ENCODE measurements at regions not wholly inside any gene's neighbourhood (a gene's known extent, or its start where the extent isn't known, plus 50 kb on each side); places are given as distances from the start of the nearest gene placed in this dataset.

DNA sequence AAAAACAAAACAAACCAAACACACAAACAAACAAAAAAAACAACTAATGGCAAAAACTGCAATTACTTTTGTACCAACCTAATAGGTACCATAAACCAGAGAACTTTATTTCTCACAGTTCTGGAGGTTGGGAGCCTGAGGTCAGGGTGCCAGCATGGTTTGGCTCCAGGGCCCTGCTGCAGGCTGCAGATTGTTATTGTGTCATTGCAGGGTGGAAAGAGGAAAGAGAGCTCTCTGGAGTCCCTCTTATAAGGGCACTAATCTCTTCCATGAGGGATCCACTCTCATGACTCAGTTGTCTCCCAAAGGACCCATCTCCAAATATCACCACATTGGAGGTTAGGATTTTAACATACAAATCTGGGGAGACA lies 64.9 kb upstream of the CPEB4 start:
- Histone ChIP-seq H3K36me3 (no peaks in the 10 kb centered on the region), H3K27me3 (no peaks in the 10 kb centered on the region), H3K9me3 (no peaks in the 10 kb centered on the region), H3K27ac (peak overlapping the region; percentile 47), H3K4me1 (peaks cover 16% of the 10 kb centered on the region), H3K4me3 (no peak overlapping the region)
- TF ChIP-seq POLR2A (IDR thresholded peaks at IDR 0.05) (no peak), POLR2AphosphoS5 (IDR thresholded peaks at IDR 0.05) (no peak), EP300 (IDR thresholded peaks at IDR 0.05) (no peak)
- TF ChIP-seq, protein P1, sequence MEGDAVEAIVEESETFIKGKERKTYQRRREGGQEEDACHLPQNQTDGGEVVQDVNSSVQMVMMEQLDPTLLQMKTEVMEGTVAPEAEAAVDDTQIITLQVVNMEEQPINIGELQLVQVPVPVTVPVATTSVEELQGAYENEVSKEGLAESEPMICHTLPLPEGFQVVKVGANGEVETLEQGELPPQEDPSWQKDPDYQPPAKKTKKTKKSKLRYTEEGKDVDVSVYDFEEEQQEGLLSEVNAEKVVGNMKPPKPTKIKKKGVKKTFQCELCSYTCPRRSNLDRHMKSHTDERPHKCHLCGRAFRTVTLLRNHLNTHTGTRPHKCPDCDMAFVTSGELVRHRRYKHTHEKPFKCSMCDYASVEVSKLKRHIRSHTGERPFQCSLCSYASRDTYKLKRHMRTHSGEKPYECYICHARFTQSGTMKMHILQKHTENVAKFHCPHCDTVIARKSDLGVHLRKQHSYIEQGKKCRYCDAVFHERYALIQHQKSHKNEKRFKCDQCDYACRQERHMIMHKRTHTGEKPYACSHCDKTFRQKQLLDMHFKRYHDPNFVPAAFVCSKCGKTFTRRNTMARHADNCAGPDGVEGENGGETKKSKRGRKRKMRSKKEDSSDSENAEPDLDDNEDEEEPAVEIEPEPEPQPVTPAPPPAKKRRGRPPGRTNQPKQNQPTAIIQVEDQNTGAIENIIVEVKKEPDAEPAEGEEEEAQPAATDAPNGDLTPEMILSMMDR (IDR thresholded peaks at IDR 0.05) = no peak
- DNase-seq (ENCODE audit: low spot score in 2 of 2) = no peak

DNA sequence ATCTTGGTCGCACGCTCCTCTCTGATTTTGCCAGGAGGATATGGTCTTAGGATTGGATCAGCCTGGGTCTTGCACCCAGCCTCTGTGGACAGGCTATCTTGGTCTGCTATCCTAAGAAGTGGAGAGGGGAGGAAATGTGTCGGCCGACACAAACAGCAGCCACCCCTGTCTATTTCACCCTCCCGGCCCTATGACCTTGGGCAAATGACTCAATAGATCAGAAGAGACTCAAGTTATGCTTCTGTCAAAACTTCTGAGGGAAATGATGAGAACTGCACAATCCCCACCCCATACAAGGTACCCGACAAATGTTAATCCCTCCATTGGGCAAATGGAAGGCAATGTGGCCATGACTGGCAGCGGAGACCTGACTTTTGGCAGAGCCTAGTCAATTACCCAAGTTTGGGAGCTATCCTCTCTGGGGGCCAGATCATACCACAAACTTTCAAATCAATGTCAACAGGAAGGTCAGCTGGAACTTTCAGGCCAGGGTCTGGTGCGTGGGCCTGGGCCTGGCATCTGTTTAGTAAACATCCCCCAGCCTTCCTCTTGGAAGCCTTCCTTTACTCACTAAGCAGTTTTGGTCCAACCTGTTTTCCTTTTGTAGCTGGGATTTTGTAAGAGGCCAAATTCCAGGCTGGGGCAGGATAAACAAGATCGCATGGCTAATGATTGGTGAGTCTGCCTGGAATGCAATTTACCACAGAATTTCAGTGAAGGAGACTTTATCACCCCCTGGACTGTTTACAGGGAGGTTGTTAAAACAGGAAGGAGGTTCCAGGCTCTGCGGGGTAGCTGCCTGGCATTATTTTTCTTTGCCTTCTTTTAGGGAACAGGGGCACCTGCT lies 64.2 kb upstream of the CPEB4 start:
- H3K4me1 ChIP-seq = peaks cover 16% of the 10 kb centered on the region
- WGBS = 66% methylated on average over 10 of the region's 10 CpGs
- no peak for DNase-seq (ENCODE audit: low spot score in 2 of 2)

DNA sequence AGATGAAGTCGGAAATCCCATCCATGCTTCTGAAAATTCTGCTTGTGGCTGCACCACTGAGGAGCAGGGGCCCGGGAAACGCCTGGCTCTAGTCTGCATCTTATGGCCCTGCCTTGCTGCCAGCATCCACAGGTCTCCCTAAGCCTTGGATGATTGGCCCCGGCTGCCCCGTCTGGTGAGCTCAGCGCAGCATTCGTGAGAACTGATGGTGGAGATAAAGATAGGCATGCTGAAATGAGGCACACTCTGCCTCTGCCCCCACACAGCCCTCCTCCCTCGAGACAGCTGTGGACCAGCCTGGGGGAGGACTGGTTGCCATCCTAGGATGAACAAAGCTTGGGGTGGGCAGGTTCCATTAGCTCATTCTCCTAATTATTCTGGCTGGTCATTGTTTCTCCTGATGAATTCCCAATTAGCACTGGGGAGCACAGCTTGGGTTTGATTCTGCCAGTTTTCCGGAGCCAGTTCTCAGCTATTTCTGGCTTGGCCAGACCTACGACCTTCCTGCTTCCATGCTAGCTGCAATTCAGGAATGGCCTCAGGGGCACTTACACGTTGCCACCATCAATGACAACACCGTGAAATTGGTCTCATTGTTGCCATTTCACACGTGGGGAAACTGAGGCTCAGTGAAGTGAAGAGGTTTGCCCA lies 62.8 kb upstream of the CPEB4 start:
- WGBS = 54% methylated on average over 13 of the region's 13 CpGs

More for the DNA sequence above, 64.2 kb upstream of the CPEB4 start:
- H3K27ac ChIP-seq = peak overlapping the region; percentile 47
- no peaks in the 10 kb centered on the region for H3K36me3 ChIP-seq
- no peak overlapping the region for H3K4me3 ChIP-seq
- no peaks in the 10 kb centered on the region for H3K27me3 ChIP-seq
- no peak for TF ChIP-seq POLR2AphosphoS5 (IDR thresholded peaks at IDR 0.05)
- no peak for TF ChIP-seq POLR2A (IDR thresholded peaks at IDR 0.05)
- TF ChIP-seq EP300 (IDR thresholded peaks at IDR 0.05) = no peak
- TF ChIP-seq, protein P1 (IDR thresholded peaks at IDR 0.05) = no peak
- H3K9me3 ChIP-seq = no peaks in the 10 kb centered on the region

DNA sequence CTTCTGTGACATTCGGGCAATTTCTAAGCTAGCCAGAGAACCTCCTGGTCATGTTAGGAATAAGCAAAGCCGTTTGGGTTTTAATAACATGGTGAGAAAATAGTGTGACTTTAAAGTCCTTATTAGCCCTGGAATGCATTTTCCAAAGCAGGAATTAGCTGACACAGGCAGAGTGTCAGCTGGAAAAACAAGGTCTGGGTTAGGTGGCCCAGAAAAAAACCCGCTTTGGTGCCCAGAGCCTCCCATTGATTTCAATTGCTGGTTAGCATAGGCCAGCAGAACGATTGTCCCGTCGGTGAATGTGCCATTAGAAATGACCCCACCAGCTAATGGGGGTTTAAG lies 62.1 kb upstream of the CPEB4 start:
- WGBS = 86% methylated on average over 6 of the region's 6 CpGs
- H3K4me1 ChIP-seq = peaks cover 16% of the 10 kb centered on the region
- H3K4me3 ChIP-seq = no peak overlapping the region
- DNase-seq (ENCODE audit: low spot score in 2 of 2) = no peak
- no peaks in the 10 kb centered on the region for H3K36me3 ChIP-seq
- no peaks in the 10 kb centered on the region for H3K9me3 ChIP-seq
- H3K27ac ChIP-seq = no peak overlapping the region
- TF ChIP-seq EP300 (IDR thresholded peaks at IDR 0.05) (no peak), POLR2AphosphoS5 (IDR thresholded peaks at IDR 0.05) (no peak), POLR2A (IDR thresholded peaks at IDR 0.05) (no peak)
- TF ChIP-seq, protein P1 (IDR thresholded peaks at IDR 0.05) = no peak
- H3K27me3 ChIP-seq = no peaks in the 10 kb centered on the region

More for the DNA sequence above, 62.8 kb upstream of the CPEB4 start:
- Histone ChIP-seq H3K36me3 (no peaks in the 10 kb centered on the region), H3K27ac (peak overlapping the region; percentile 47), H3K4me1 (peaks cover 16% of the 10 kb centered on the region), H3K27me3 (no peaks in the 10 kb centered on the region), H3K9me3 (no peaks in the 10 kb centered on the region), H3K4me3 (no peak overlapping the region)
- DNase-seq (ENCODE audit: low spot score in 2 of 2) = no peak
- TF ChIP-seq, protein P1 (IDR thresholded peaks at IDR 0.05) = no peak
- TF ChIP-seq EP300 (IDR thresholded peaks at IDR 0.05) (no peak), POLR2AphosphoS5 (IDR thresholded peaks at IDR 0.05) (no peak), POLR2A (IDR thresholded peaks at IDR 0.05) (no peak)

All from suprapubic skin (tissue), 4 donors.